T-helper 1 cell (primary cell): ENCODE measurements at regions not wholly inside any gene's neighbourhood (a gene's known extent, or its start where the extent isn't known, plus 50 kb on each side); places are given as distances from the start of the nearest gene placed in this dataset.

ENCODE experiments used
- DNase-seq, 5 donors: peaks; one replicate each; pipeline ENCODE4 v3.0.0-alpha.2; 2012 to 2020

DNA sequence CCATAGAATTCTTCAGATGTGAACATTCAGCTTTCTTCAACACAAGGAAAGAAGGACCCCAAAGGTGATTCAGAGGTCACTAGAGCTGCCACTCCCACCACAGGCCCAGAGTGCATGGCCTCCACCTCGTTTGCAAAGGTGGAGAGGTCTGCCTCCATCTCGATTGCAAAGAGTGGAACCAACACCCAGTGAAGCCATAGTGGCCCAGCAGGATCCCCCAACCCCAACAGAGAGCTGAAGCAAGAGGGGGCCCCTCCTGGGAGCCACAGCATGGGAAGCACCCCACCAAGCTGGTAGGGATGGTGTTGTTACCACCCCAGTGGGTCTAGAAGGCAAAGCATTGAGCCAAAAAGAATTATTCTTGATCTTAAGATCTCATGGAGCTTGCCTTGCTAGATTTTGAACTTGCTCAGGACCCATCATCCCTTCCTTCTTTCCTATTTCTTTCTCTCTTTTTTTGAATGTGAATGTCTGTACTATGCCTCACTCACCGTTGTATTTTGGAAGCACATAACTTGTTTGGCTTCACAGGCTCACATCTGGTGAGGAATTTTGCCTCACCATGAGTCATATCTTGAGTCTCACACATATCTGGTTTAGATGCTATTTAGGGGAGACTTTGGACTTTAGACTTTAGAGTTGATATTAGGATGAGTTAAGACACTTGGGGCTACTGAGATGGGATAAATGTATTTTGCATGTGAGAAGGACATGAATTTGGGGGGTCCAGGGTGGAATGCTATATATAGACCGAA, 119.2 kb downstream of the ANKRD60 start:
- no peak for DNase-seq

GRCh38 chr20:58107533-58107932, 120.9 kb downstream of the ANKRD60 start:
- DNase-seq = no peak

- no peak for DNase-seq
Observed at GRCh38 chr20:58106143-58106750, 122.2 kb downstream of the ANKRD60 start.

DNA sequence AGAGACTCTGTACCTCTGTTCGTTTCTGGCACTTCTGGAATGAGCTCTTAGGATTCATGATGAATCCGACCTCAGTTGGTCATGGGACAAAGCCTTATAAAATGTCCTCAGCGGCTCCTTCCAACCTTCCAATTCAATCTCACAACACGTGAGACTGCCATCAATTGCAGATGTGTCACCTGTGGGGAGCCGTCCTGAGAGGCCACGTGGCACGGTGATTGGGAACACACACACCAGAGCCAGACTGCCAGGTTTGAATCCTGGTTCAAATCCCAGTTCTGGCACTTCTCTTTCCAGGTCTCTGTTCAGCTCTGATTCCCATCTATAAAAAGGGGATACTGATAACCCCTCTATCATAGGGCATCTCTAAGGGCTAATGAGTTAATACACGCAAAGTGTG, 124.5 kb downstream of the ANKRD60 start:
- DNase-seq = no peak

DNA sequence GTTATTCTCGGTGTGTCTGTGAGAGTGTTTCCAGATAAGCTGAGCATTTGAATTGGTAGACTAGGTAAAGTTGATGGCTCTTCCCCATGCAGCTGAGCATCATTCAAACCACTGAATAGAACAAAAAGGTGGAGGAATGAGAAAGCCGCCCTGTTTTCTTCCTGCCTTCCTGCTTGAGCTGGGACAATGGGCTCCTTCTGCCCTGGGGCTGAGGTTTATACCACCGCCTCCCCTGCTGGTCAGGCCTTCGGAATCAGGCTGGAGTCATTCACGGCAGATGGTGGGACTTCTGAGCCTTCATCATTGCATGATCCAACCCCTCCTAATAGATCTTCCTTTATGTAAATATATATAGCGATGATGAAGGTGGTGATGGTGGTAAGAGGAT, 124.9 kb downstream of the ANKRD60 start:
- DNase-seq = no peak

GRCh38 chr20:58102744-58103516, 125.5 kb downstream of the ANKRD60 start:
- DNase-seq = no peak

DNA sequence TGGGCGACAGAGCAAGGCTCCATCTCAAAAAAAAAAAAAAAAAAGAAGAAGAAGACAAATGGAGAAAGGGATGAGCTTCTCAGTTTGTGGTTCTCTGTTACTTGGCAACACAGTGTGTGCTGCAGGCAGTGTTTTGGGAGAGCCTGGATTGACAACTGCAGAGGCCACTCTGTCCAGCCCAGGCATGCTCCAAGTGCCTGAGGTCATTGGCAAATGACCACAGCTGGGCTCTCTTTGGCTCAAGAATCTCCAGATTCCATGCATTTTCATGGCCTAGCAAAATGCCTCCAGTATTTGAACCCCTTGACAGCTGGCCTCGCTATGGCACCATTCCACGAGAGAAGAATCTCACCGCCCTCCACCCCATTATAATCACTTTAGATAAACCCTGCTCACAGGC, 126.2 kb downstream of the ANKRD60 start:
- DNase-seq = no peak

- DNase-seq = no peak
Observed at GRCh38 chr20:58100731-58101356, 127.6 kb downstream of the ANKRD60 start.

- no peak for DNase-seq
Observed at GRCh38 chr20:58099956-58100730, 128.3 kb downstream of the ANKRD60 start.

- no peak for DNase-seq
Observed at GRCh38 chr20:58099291-58099935, 129.0 kb downstream of the ANKRD60 start.

DNA sequence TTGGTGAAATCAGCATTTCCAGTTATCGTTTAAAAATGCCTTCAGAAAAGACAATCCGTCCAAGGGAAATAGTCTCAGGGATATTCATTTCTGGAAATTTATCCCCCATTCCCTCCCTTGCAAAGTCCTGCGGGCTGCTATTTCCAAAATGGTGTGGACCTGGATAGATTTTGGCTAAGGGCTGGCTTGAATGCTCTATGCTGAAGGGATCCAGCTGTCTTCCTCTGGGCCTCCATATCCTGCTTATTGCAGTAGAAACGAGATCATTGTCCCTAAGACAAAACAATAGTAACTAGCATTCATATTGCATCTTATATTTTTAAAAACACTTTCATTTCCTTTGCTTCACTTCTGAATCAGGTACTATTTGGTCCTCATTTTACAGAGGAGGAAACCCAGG, 129.9 kb downstream of the ANKRD60 start:
- no peak for DNase-seq

DNA sequence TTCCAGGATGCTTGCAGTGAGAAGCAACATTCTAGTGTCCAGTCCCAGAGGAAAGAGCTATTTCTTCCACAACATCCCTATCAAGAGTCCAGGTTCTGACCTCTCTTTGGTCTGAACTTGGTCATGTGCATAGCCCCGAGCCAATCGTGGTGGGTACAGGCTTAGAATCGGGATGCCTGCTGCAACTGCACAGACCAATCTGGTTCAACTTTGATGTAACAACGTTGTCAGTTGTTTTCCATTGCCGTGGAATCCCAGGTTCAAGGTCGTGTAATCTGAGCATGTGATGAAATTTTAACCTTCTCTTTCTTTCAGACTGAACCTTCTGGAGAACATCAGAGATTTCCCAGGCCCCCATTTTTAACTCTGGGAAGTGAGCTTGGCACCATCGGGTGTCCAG, 130.5 kb downstream of the ANKRD60 start:
- no peak for DNase-seq

DNA sequence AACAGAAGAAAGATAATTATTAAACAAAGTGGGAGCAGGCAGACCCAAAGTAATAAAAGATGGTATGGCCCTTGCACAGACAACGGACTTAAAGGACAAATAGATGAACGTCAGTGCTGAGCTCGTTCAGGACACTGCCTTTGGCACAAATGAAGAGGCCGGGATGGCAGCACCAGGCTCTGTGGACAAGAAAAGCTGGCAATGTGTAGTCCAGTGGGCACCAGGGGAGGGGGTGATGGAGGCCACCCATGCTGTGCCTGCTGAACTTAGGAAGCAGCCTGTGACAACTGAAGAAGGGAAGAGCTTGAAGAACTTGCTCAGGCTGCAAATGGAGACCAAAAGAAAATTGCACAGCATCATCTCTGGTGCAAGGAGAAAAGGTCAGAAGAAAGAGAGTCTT, 131.0 kb downstream of the ANKRD60 start:
- no peak for DNase-seq

DNA sequence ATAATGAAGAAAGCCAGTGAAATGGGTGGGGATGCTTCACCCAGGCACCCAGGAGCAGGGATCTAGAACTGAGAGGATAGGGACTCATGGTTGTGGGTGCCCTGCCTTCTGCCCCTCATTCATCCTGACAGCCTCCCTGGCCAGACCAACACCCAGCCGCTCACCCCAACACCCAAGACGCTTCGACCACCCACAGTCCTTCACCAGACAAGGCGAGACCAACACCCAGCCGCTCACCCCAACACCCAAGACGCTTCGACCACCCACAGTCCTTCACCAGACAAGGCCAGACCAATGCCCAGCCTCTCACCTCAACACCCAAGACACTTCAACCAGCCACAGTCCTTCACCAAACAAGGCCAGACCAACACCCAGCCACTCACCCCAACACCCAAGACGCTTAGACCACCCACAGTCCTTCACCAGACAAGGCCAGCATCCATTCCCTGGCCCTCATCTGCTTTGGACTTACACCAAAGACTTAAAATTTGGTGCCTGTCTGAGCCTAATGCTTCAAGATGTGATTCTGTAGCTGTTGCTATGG, 131.5 kb downstream of the ANKRD60 start:
- no peak for DNase-seq

DNA sequence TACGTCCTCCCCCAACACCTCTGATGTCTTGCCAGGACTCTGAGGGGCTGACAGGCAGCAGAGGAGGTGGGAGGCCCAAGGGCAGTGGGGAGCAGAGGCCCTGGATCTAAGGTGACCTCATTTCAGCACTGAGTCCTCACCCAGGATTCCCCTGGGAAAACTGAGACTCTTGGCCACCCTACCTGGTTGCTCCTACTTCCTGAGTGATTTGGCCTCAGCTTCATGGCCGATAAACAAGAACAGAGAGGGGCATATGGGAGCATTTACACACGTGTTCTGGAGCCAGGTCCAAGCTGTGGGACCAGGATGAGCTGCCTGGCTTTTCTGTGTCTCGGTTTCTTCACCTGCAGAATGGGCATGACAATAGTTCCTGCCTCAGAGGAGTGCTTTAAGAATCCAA, 133.8 kb downstream of the ANKRD60 start:
- DNase-seq = no peak

- no peak for DNase-seq
Observed at GRCh38 chr20:58094160-58094559, 134.3 kb downstream of the ANKRD60 start.

GRCh38 chr20:58092871-58093270, 135.6 kb downstream of the ANKRD60 start:
- DNase-seq = no peak

- DNase-seq = no peak
Observed at GRCh38 chr20:58092353-58092752, 136.1 kb downstream of the ANKRD60 start.

- no peak for DNase-seq
Observed at GRCh38 chr20:58091810-58092209, 136.6 kb downstream of the ANKRD60 start.

- DNase-seq = no peak
Observed at GRCh38 chr20:58090161-58090560, 138.3 kb downstream of the ANKRD60 start.

- no peak for DNase-seq
Observed at GRCh38 chr20:58088625-58089024, 139.8 kb downstream of the ANKRD60 start.

- DNase-seq = no peak
Observed at GRCh38 chr20:58088105-58088504, 140.3 kb downstream of the ANKRD60 start.
